Left kidney (tissue), 1 donor: ENCODE measurements at regions not wholly inside any gene's neighbourhood (a gene's known extent, or its start where the extent isn't known, plus 50 kb on each side); places are given as distances from the start of the nearest gene placed in this dataset.

Experiments used
- DNase-seq: peaks from one replicate; pipeline ENCODE4 v3.0.0-alpha.2; 2013

DNA sequence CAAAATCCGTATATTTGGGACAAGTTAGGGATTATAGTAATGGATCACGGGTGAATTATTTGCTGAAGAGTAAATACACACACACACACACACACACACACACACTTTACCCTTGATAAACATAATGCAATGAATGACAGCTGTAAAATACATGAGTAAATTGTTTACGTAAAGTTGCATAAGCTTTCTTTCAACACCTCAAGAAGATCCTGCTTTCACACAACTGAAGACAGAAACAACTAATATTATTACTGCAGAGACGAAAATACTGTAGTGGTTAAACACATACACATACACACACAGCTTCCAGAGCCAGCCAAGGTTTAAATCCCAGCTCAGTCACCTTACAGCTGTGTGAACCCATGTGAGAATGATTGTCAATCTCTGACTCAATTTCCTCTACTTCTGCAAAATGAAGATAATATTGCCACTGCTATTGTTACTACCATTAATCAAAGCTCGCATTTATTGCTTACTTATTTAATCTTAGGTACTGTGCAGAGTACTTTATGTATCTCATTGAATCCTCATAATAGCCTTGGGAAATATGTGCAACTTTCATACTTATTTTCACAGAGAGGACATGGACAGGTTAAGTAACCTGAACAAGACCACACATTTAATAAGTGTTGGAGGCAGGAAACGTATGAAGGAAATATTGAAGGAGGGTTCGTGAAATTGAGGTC is 50.6 kb upstream of the DOK6 start:
- DNase-seq = no peak
